ENCODE measurements at regions not wholly inside any gene's neighbourhood (a gene's known extent, or its start where the extent isn't known, plus 50 kb on each side); places are given as distances from the start of the nearest gene placed in this dataset.

GRCh38 chr11:134535029-134536025 is 123.3 kb upstream of the B3GAT1 start:
- no peak for TF ChIP-seq POLR2A (IDR thresholded peaks at IDR 0.05; ENCODE audit: extremely low read depth, insufficient read length)
- TF ChIP-seq, protein P1, sequence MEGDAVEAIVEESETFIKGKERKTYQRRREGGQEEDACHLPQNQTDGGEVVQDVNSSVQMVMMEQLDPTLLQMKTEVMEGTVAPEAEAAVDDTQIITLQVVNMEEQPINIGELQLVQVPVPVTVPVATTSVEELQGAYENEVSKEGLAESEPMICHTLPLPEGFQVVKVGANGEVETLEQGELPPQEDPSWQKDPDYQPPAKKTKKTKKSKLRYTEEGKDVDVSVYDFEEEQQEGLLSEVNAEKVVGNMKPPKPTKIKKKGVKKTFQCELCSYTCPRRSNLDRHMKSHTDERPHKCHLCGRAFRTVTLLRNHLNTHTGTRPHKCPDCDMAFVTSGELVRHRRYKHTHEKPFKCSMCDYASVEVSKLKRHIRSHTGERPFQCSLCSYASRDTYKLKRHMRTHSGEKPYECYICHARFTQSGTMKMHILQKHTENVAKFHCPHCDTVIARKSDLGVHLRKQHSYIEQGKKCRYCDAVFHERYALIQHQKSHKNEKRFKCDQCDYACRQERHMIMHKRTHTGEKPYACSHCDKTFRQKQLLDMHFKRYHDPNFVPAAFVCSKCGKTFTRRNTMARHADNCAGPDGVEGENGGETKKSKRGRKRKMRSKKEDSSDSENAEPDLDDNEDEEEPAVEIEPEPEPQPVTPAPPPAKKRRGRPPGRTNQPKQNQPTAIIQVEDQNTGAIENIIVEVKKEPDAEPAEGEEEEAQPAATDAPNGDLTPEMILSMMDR (IDR thresholded peaks at IDR 0.05; ENCODE audit: low read depth, low read length) = no peak

All from NB4 (cell line).